Activated B cell treated with CpG ODN at 0.5 μM for 24 hours (primary cell): ENCODE measurements at regions not wholly inside any gene's neighbourhood (a gene's known extent, or its start where the extent isn't known, plus 50 kb on each side); places are given as distances from the start of the nearest gene placed in this dataset.

Source experiments
- ATAC-seq: fragments of 200-7000 bp; cut with Tn5 transposase; one replicate; pipeline ENCODE4 v1.10.0; 2021; ENCODE audit warnings: low read depth, mild to moderate bottlenecking, moderate library complexity
- CTCF ChIA-PET: fragments of 350-600 bp; sonication (Branson Sonifier 250); formaldehyde crosslinking; loops from one replicate; lab custom pipeline; 2021; ENCODE audit warnings: antibody characterized with exemption; lab: Charles Lee
- POLR2A ChIA-PET: fragments of 350-600 bp; sonication (Branson Sonifier 250); formaldehyde crosslinking; loops from one replicate; lab custom pipeline; 2021; ENCODE audit warnings: antibody characterized with exemption; lab: Charles Lee
- DNase-seq: peaks from one replicate; pipeline ENCODE4 v3.0.0; 2022
- H3K27ac Mint-ChIP-seq: one replicate; pipeline ENCODE4 v1.8.0; 2020; ENCODE audit warnings: mixed read lengths
- H3K27me3 Mint-ChIP-seq: one replicate; pipeline ENCODE4 v1.8.0; 2021; ENCODE audit warnings: mixed read lengths
- H3K36me3 Mint-ChIP-seq: one replicate; pipeline ENCODE4 v1.8.0; 2021; ENCODE audit warnings: low read depth, mixed read lengths
- H3K4me1 Mint-ChIP-seq: one replicate; pipeline ENCODE4 v1.8.0; 2021; ENCODE audit warnings: mixed read lengths
- H3K4me3 Mint-ChIP-seq: one replicate; pipeline ENCODE4 v1.8.0; 2020; ENCODE audit warnings: mild to moderate bottlenecking, mixed read lengths
- H3K9me3 Mint-ChIP-seq: one replicate; pipeline ENCODE4 v1.8.0; 2020; ENCODE audit warnings: mixed read lengths
- intact Hi-C: fragments of 100-400 bp; cut with micrococcal nuclease; formaldehyde crosslinking; loops from one replicate; pipeline ENCODE4 v1.15.1; 2024
- TF ChIP-seq, protein P1 (sequence below): fragments of 200-600 bp; IDR thresholded peaks from one replicate; pipeline ENCODE4 v1.8.0; 2022; ENCODE audit warnings: antibody characterized with exemption, mild to moderate bottlenecking

DNA sequence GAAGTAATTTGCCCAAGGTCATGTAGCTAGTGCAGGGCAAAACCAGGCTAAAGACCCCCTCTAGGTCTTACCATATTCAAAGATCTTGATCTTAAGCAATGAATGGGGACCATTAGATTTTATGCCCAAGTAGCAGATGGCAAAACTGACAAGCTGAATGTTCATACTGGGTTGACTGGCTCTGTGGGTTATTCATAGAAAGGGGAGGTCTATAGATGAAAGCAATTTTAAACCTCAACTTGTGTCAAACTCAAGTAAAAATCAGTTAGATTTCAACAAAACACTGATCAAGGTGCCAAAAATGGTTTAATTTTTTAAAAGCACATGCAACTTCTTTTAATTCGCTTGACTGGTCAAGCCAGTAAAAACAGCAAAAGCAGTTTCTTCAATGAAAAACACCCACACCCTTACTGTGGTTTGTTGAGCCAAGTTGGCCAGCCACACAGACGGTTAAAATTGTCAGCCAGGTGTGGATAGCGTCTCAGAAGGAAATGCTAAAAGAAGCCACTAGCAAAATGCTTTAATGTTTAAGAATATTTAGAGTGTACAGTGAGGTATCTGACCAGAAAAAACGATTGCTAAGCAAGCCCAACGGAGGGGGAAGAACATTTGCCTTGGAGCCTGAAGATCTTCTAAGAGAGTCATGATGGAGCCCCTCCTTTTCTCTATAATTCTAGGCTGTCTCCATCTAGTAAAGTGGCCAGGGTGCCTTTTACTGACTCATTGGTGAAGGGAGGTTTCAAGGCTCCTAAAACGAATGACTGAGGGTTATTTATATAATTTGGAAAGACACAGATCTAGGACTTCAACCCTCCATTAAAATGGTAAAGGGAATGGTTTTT lies 539.6 kb upstream of the CLINT1 start:
- Mint-ChIP-seq H3K4me3 (peak overlapping the region; percentile 37), H3K4me1 (peaks cover 59% of the 10 kb centered on the region), H3K36me3 (peaks cover 4% of the 10 kb centered on the region), H3K27me3 (no peaks in the 10 kb centered on the region), H3K27ac (peak overlapping the region; percentile 38), H3K9me3 (peaks cover 8% of the 10 kb centered on the region)
- TF ChIP-seq, protein P1, sequence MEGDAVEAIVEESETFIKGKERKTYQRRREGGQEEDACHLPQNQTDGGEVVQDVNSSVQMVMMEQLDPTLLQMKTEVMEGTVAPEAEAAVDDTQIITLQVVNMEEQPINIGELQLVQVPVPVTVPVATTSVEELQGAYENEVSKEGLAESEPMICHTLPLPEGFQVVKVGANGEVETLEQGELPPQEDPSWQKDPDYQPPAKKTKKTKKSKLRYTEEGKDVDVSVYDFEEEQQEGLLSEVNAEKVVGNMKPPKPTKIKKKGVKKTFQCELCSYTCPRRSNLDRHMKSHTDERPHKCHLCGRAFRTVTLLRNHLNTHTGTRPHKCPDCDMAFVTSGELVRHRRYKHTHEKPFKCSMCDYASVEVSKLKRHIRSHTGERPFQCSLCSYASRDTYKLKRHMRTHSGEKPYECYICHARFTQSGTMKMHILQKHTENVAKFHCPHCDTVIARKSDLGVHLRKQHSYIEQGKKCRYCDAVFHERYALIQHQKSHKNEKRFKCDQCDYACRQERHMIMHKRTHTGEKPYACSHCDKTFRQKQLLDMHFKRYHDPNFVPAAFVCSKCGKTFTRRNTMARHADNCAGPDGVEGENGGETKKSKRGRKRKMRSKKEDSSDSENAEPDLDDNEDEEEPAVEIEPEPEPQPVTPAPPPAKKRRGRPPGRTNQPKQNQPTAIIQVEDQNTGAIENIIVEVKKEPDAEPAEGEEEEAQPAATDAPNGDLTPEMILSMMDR, result no peak
- DNase-seq (no peak), ATAC-seq (peak; percentile 52)
- intact Hi-C loops, result loop anchor here (5.0 kb wide), 1 partner anchor 34 kb away; no protein-coding TSS in a partner anchor
- ChIA-PET CTCF (no interaction called here), POLR2A (interaction anchor here (1.0 kb wide), 1 partner anchor 11 kb away, joined by 3 read pairs; no protein-coding TSS in a partner anchor)

DNA sequence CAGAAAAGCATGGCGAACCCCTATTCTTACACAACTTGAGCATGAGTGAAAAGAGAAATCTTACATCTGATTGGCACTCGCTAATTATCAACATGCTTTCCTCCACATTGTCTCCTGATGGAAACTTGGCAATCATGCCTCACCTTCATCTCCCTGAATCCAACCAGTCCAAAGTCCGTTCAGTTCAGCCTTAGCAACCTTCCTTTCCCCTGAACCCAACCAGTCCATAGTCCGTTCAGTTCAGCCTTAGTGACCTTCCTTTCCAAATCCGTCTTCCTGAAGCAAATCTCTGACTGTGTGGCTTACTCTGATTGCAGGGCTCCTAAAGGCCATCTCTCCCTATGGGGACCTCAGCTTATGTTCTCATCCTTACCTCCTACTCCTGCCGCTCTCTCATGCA lies 538.3 kb upstream of the CLINT1 start:
- ChIA-PET CTCF (no interaction called here), POLR2A (interaction anchor here (1.0 kb wide), 1 partner anchor 9 kb away, joined by 3 read pairs; no protein-coding TSS in a partner anchor)
- Mint-ChIP-seq H3K27ac (no peak overlapping the region), H3K4me1 (peaks cover 50% of the 10 kb centered on the region), H3K9me3 (no peaks in the 10 kb centered on the region), H3K36me3 (no peaks in the 10 kb centered on the region), H3K27me3 (no peaks in the 10 kb centered on the region), H3K4me3 (no peak overlapping the region)
- no peak for DNase-seq
- intact Hi-C loops, result loop anchor here (5.0 kb wide), 1 partner anchor 35 kb away; no protein-coding TSS in a partner anchor
- TF ChIP-seq, protein P1, result no peak
- no peak for ATAC-seq

DNA sequence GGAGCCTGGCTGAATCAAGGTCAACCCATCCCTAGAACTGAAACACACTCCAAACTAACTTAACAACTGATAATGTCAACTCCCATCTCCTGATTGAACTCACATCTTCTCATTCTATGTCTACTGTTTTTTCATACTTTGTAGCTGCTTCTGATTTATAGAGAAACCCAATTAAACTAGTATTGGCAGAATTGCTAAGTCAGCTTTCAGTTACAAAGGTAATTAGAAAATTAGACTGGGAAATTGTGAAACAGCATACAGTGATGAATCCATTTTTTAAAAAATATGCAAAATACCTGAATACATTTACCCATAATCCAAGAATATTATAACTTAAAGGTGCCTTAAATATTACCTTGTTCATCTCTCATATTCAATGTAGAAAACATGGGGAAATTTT lies 535.2 kb upstream of the CLINT1 start:
- ChIA-PET POLR2A (no interaction called here), CTCF (no interaction called here)
- H3K4me3 Mint-ChIP-seq, result no peak overlapping the region
- peak overlapping the region; percentile 1 for H3K27ac Mint-ChIP-seq
- H3K4me1 Mint-ChIP-seq, result peaks cover 38% of the 10 kb centered on the region
- TF ChIP-seq, protein P1, result no peak
- intact Hi-C loops, result no loop called here
- no peaks in the 10 kb centered on the region for H3K36me3 Mint-ChIP-seq
- H3K9me3 Mint-ChIP-seq, result no peaks in the 10 kb centered on the region
- no peaks in the 10 kb centered on the region for H3K27me3 Mint-ChIP-seq
- ATAC-seq, result no peak
- no peak for DNase-seq

DNA sequence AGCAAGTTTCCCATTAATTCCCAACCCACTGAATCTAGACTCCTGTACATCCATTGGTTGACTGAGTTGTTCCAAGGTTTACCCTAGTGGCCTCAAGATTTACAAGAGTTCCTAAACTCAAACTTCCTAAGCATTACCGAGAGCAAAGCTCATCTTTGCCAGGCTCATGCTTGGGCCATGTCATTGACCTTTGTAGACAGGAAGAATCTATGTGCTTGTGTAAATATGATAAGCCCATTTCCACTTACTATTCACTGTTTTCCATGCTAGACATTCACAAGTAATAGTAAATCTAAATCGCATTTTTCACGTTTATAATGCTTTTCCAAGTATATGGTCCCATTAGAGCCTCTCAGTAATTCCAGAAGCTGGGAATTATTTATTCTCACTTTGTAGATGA lies 534.5 kb upstream of the CLINT1 start:
- no peaks in the 10 kb centered on the region for H3K9me3 Mint-ChIP-seq
- no peaks in the 10 kb centered on the region for H3K36me3 Mint-ChIP-seq
- no peak overlapping the region for H3K27ac Mint-ChIP-seq
- POLR2A ChIA-PET, result no interaction called here
- TF ChIP-seq, protein P1, result no peak
- no peaks in the 10 kb centered on the region for H3K27me3 Mint-ChIP-seq
- CTCF ChIA-PET, result no interaction called here
- peaks cover 32% of the 10 kb centered on the region for H3K4me1 Mint-ChIP-seq
- H3K4me3 Mint-ChIP-seq, result no peak overlapping the region
- intact Hi-C loops, result no loop called here
- ATAC-seq (no peak), DNase-seq (no peak)

DNA sequence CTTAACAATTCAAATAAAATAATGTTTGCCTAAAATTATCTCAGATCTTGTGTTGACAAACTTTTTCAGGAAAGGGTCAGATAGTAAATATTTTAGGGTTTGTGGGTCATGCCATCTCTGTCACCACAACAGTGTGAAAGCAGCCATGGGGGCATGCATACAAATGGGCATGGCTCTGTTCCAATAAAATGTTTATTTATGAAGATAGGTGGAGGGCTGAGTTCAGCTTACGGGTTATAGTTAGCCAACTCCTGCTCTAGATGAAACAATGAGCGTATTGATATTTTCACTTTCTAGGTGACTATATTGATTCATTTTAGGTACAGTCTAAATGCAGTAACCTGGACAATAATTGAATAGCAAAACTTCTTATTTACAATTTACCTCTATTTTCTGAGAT lies 533.8 kb upstream of the CLINT1 start:
- intact Hi-C loops, result no loop called here
- POLR2A ChIA-PET, result no interaction called here
- no peaks in the 10 kb centered on the region for H3K27me3 Mint-ChIP-seq
- TF ChIP-seq, protein P1, result no peak
- H3K4me3 Mint-ChIP-seq, result no peak overlapping the region
- CTCF ChIA-PET, result no interaction called here
- H3K36me3 Mint-ChIP-seq, result no peaks in the 10 kb centered on the region
- ATAC-seq (no peak), DNase-seq (no peak)
- peaks cover 25% of the 10 kb centered on the region for H3K4me1 Mint-ChIP-seq
- no peaks in the 10 kb centered on the region for H3K9me3 Mint-ChIP-seq
- no peak overlapping the region for H3K27ac Mint-ChIP-seq
